ENCODE measurements at regions not wholly inside any gene's neighbourhood (a gene's known extent, or its start where the extent isn't known, plus 50 kb on each side); places are given as distances from the start of the nearest gene placed in this dataset.

DNA sequence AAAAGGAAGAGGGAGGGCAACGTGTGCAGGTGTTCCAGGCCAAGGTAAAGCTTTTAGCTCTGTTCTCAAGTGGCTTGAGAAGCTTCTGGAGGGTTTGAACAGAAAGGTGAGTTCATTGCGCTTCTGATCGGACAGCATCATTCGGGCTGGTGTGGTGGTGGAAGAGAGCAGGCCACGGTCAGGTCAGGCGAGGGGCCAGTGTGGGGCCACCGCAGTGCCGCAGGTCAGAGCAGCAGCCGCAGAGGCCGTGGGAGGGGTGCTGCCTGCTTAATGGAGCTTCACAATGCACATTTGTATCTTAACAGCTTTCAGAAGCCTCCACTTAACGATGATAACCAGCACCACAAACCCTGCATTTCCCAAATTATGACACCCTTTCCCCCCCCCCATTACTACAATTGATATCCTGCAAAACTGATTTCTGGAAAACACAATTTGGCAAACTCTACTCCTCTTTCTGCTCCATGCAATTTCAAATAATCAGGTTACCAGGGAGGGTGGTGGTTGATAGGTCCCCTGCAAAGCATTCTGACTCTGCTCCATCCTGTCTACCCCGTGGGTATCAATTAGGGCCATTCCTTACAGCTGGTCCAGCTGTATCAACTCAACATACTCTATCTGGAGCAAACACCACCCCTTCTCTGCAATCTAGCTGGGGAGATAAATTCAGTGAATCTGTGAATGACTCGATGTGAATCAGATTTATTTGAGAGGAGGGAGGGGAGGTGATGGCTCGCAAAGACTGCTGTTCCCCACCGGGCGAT, 162.9 kb downstream of the ACTR3B start:
- TF ChIP-seq, protein P1, sequence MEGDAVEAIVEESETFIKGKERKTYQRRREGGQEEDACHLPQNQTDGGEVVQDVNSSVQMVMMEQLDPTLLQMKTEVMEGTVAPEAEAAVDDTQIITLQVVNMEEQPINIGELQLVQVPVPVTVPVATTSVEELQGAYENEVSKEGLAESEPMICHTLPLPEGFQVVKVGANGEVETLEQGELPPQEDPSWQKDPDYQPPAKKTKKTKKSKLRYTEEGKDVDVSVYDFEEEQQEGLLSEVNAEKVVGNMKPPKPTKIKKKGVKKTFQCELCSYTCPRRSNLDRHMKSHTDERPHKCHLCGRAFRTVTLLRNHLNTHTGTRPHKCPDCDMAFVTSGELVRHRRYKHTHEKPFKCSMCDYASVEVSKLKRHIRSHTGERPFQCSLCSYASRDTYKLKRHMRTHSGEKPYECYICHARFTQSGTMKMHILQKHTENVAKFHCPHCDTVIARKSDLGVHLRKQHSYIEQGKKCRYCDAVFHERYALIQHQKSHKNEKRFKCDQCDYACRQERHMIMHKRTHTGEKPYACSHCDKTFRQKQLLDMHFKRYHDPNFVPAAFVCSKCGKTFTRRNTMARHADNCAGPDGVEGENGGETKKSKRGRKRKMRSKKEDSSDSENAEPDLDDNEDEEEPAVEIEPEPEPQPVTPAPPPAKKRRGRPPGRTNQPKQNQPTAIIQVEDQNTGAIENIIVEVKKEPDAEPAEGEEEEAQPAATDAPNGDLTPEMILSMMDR (IDR thresholded peaks at IDR 0.05; ENCODE audit: borderline replicate concordance): no peak
- H3K36me3 ChIP-seq: no peaks in the 10 kb centered on the region
- H3K4me3 ChIP-seq: no peak overlapping the region
- H3K27me3 ChIP-seq (ENCODE audit: low read depth): peaks cover 72% of the 10 kb centered on the region
- no peak overlapping the region for H3K27ac ChIP-seq (replicated peaks)
- DNase-seq: no peak
- no peaks in the 10 kb centered on the region for H3K9me3 ChIP-seq (replicated peaks)
- peaks cover 12% of the 10 kb centered on the region for H3K4me1 ChIP-seq
- intact Hi-C loops (cut with micrococcal nuclease): no loop called here

DNA sequence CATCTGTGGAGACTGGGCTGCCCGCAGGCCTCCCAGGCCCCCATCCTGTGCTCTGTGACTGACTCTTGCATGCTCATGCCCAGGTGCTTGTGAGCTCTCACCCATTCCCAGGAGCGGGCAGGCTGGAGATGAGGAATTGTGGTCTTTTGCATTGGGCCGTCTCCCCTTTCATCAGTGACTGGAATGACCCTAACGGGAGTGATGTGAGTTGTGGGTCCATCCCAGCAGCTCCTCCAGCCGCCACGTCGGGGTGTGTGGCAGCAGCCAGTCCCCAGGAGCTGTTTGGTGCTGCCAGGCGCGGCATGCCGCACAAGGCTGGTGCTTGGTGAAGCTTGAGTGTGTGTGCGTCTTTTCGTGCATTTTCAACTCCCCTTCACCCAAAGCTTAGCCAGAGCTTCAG, 164.2 kb downstream of the ACTR3B start:
- Histone ChIP-seq H3K27me3 (ENCODE audit: low read depth) (peaks cover 72% of the 10 kb centered on the region), H3K36me3 (no peaks in the 10 kb centered on the region), H3K9me3 (replicated peaks) (no peaks in the 10 kb centered on the region), H3K4me3 (no peak overlapping the region), H3K4me1 (peaks cover 12% of the 10 kb centered on the region), H3K27ac (replicated peaks) (no peak overlapping the region)
- TF ChIP-seq, protein P1 (IDR thresholded peaks at IDR 0.05; ENCODE audit: borderline replicate concordance): no peak
- intact Hi-C loops (cut with micrococcal nuclease): no loop called here
- DNase-seq: no peak

DNA sequence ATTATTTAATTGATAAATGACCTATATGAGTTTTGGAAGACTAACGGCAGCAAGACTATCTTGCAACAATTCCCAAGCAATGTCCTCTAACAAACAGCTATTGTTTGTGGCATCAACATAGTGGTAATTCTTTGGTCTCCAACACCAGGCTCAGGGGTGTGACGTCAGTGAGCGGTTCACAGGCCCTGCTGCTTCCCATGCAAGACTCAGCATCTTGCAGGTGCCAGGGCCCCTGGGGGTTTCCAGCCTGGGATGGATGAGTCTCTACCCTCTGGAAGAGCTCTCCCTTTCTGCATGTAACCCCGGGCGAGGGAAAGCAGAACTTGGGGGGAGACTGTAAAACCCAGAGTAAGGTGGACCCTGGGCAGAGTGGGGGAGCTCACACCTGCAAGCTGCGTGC, 164.7 kb downstream of the ACTR3B start:
- H3K27me3 ChIP-seq (ENCODE audit: low read depth): peaks cover 72% of the 10 kb centered on the region
- DNase-seq: no peak
- TF ChIP-seq, protein P1 (IDR thresholded peaks at IDR 0.05; ENCODE audit: borderline replicate concordance): no peak
- intact Hi-C loops (cut with micrococcal nuclease): no loop called here
- H3K27ac ChIP-seq (replicated peaks): no peak overlapping the region
- no peak overlapping the region for H3K4me3 ChIP-seq
- no peaks in the 10 kb centered on the region for H3K9me3 ChIP-seq (replicated peaks)
- H3K36me3 ChIP-seq: no peaks in the 10 kb centered on the region
- peaks cover 12% of the 10 kb centered on the region for H3K4me1 ChIP-seq

DNA sequence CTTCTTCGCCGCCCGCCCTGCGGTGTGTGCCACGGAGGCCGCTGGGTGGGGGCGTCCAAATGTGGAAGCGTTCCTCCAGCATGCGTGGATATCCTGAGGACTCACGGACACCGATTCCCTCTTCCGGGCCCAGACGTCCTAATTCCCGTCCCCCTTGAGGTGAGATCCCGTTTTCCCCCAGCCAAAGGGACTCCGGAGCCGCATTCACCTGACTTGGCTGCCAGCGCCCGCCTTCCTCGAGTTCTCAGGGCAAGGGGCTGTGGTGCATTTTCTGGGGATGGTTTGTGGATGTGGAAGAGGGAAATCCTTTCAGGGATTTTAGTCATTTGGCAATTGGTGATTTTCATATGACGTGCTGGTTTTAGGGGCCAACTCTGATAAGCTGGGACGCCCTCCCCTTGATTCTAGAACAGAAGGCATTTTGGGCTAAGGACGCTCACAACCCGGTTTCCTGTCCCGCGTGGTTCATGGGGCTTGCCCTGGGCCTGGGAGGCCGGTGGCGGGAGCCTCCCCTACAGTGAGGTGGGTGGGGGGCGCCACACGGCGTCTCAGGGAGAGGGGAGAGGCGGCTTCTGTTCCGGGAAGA, 165.4 kb downstream of the ACTR3B start:
- peaks cover 72% of the 10 kb centered on the region for H3K27me3 ChIP-seq (ENCODE audit: low read depth)
- H3K9me3 ChIP-seq (replicated peaks): no peaks in the 10 kb centered on the region
- intact Hi-C loops (cut with micrococcal nuclease): no loop called here
- H3K36me3 ChIP-seq: no peaks in the 10 kb centered on the region
- H3K27ac ChIP-seq (replicated peaks): no peak overlapping the region
- peak overlapping the region; percentile 61 for H3K4me3 ChIP-seq
- DNase-seq: no peak
- peaks cover 12% of the 10 kb centered on the region for H3K4me1 ChIP-seq
- TF ChIP-seq, protein P1 (IDR thresholded peaks at IDR 0.05; ENCODE audit: borderline replicate concordance): no peak

DNA sequence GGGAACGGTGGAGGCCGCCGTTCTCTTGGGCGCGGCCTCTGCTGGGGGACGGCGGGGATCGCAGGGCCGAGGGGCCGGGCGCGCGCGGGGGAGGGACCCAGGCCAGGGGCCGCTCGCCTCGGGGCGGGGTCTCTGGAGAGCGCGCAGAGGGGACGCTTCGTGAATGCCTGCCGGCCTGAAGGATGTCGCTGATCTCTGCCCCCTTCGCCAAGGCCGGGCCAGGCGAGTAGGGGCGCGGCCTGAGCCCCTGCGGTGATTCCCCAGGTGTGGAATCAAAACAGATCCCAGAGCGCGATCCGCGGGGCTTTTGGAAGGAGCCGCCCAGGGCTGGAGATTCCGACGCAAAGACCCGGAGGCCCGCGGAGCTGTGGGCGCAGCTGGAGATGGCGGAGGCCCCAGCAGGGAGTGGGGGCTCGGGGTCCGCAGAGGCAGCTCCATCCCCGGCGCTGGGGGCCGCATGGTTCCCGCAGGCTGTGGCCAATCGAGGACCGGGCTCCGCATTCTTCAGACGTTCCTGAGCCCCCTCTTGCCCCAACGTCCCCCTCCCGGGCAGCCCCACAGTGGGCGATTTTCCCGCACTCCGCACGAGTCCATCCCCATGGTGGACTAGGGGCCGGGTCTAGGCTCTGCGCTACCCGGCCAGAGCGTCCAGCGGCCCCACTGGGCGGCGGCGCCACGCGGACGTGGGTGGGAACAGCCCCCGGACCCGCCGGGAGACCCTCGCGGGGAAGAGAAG, 166.0 kb downstream of the ACTR3B start:
- peaks cover 67% of the 10 kb centered on the region for H3K27me3 ChIP-seq (ENCODE audit: low read depth)
- H3K9me3 ChIP-seq (replicated peaks): no peaks in the 10 kb centered on the region
- TF ChIP-seq, protein P1 (IDR thresholded peaks at IDR 0.05; ENCODE audit: borderline replicate concordance): peak; percentile 19
- peaks cover 12% of the 10 kb centered on the region for H3K4me1 ChIP-seq
- H3K4me3 ChIP-seq: peak overlapping the region; percentile 61
- no peak overlapping the region for H3K27ac ChIP-seq (replicated peaks)
- no peaks in the 10 kb centered on the region for H3K36me3 ChIP-seq
- no peak for DNase-seq
- intact Hi-C loops (cut with micrococcal nuclease): no loop called here
